ENCODE measurements at regions not wholly inside any gene's neighbourhood (a gene's known extent, or its start where the extent isn't known, plus 50 kb on each side); places are given as distances from the start of the nearest gene placed in this dataset.

GRCh38 chr15:31211353-31211752 lies 109.8 kb upstream of the TRPM1 start:
- H3K4me1 ChIP-seq (ENCODE audit: control insufficient read depth, extremely low read depth, insufficient read depth, low read length) = no peaks in the 10 kb centered on the region
- DNase-seq (ENCODE audit: low read depth, low spot score) (no peak), FAIRE-seq (no peak)
- no peaks in the 10 kb centered on the region for H3K9me3 ChIP-seq (replicated peaks; ENCODE audit: control insufficient read depth, insufficient read depth, low read length)
- no peak overlapping the region for H3K4me3 ChIP-seq (replicated peaks in 1 of 3; ENCODE audit: insufficient read depth in 1 of 3, low read depth in 1 of 3, low read length in 3 of 3)
- TF ChIP-seq MYC (IDR thresholded peaks at IDR 0.05; ENCODE audit: low read depth, low read length) = no peak
- no peak for TF ChIP-seq JUN (IDR thresholded peaks at IDR 0.05; ENCODE audit: borderline replicate concordance, insufficient read depth, insufficient read length, low read depth)
- no peak for TF ChIP-seq POLR2A (IDR thresholded peaks at IDR 0.05; ENCODE audit: low read depth, low read length)
- TF ChIP-seq POLR2AphosphoS5 (IDR thresholded peaks at IDR 0.05; ENCODE audit: insufficient read depth, low read depth, low read length) = no peak
- TF ChIP-seq EZH2 (IDR thresholded peaks at IDR 0.05; ENCODE audit: borderline replicate concordance, low read depth, low read length, severe bottlenecking) = no peak
- TF ChIP-seq CTCF (IDR thresholded peaks at IDR 0.05; ENCODE audit: extremely low read depth in 1 of 2, insufficient read depth in 1 of 2, low read depth in 1 of 2, low read length in 2 of 2) = no peak
- TF ChIP-seq FOS (IDR thresholded peaks at IDR 0.05; ENCODE audit: borderline replicate concordance, insufficient read depth, low read length) = no peak
- no peak for TF ChIP-seq MAX (IDR thresholded peaks at IDR 0.05; ENCODE audit: insufficient read depth, insufficient read length)
- H3K27ac ChIP-seq (ENCODE audit: insufficient read depth, low read depth, low read length) = no peak overlapping the region
- no peaks in the 10 kb centered on the region for H3K9me1 ChIP-seq (replicated peaks; ENCODE audit: control insufficient read depth, extremely low read depth, insufficient read depth, low read length)
- dilution Hi-C loops (cut with MboI; ENCODE audit: extremely low pct_ligation_motif_present, low sequenced_read_pairs) (loop anchor here (25.0 kb wide), 2 partner anchors 101 to 276 kb away; no protein-coding TSS in a partner anchor), intact Hi-C loops (cut with micrococcal nuclease) (no loop called here)
- H3K9ac ChIP-seq (replicated peaks; ENCODE audit: extremely low read depth, insufficient read depth, low read length) = no peak overlapping the region
- H3K36me3 ChIP-seq (ENCODE audit: control insufficient read depth in 2 of 2, extremely low read depth in 1 of 2, insufficient read depth in 2 of 2, low read length in 2 of 2) = no peaks in the 10 kb centered on the region
- H4K20me1 ChIP-seq (replicated peaks; ENCODE audit: control insufficient read depth, extremely low read depth, insufficient read depth, low read length) = no peaks in the 10 kb centered on the region
- BruUV-seq (replicated peaks) = no TSS peak
- H3K27me3 ChIP-seq (ENCODE audit: control insufficient read depth in 2 of 2, insufficient read depth in 2 of 2, low read length in 2 of 2) = peaks cover 9 to 12% of the 10 kb centered on the region in 2 experiments
- H3K4me2 ChIP-seq (ENCODE audit: insufficient read depth, low read length) = no peak overlapping the region
- CTCF ChIA-PET = interaction anchor here (1.6 to 5.3 kb wide), 3 partner anchors 11 to 279 kb away, joined by 8 to 91 read pairs (median 28); no protein-coding TSS in a partner anchor
- POLR2A ChIA-PET = no interaction called here
- H2AFZ ChIP-seq (ENCODE audit: low read depth, low read length) = no peak overlapping the region
- no peaks in the 10 kb centered on the region for H3K79me2 ChIP-seq (ENCODE audit: control insufficient read depth, insufficient read depth, low read length)
